C1 segment of cervical spinal cord (tissue), 14 donors: ENCODE measurements at regions not wholly inside any gene's neighbourhood (a gene's known extent, or its start where the extent isn't known, plus 50 kb on each side); places are given as distances from the start of the nearest gene placed in this dataset.

Experiments used
- DNase-seq, 14 donors: peaks; one replicate each; lab custom pipeline; 2025; lab: John Stamatoyannopoulos, UW

DNA sequence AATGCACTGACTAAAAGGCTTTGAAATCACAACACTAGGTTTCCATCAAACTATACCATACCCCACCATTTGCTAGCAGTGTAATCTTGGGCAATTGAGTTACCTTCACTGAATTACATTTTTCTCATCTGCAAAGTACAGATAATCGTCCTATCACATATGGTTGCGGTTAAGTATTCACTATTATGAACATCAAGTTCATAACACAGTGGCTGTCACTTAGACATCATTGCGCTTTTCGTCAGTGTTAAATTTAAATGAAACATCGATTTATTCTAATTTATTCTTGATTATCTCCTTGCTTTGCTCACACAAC lies 505.9 kb downstream of the CPS1 start:
- DNase-seq = no peak

DNA sequence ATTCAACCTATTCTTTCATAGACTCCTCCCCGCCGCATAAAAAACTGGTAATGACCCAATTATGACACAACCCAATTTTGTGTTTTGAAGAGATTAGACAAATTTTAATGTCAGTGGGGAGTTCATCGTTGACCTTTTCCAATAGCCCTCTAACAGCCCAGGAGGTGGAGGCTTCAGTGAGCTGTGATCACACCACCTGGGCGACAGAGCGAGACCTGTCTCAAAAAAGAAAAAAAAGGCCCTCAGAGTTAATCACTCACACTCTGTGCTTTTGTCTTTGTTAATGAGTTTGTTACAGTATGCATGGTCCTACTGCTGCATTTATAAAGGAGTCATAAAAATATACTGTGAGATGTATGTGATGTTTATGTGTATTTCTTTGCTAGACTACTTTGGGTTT lies 510.6 kb downstream of the CPS1 start:
- no peak for DNase-seq

DNA sequence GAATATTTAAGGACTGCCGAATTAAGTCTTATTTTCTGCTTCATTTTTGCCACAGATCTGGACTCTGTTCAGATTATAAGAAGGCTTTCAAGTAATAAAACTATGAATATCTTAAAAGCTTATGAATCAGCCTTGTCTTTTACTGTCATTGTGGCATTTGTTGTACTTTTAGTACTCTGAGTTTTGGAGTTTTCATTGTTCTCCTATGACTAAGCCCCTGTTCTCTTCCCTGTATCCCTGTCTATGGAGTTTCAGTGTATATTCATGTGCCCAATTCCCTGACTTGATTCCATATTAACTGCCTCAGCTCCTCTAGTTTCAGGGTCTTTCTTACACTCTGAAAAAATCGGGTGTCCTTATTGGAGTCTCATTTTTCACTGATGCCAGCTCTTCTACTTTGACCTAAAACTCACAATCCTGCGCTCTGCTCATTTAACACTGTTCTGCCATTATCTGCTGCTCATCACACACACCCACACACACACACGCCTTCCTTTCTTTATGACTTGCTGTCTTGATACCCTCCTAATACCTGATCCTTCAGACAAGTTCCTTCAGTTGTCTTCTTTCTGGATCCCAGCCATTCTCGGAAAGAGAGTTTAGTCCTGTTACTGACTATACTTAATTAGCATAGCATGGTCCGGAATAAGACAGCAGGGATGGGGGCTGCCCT lies 511.8 kb downstream of the CPS1 start:
- no peak for DNase-seq

DNA sequence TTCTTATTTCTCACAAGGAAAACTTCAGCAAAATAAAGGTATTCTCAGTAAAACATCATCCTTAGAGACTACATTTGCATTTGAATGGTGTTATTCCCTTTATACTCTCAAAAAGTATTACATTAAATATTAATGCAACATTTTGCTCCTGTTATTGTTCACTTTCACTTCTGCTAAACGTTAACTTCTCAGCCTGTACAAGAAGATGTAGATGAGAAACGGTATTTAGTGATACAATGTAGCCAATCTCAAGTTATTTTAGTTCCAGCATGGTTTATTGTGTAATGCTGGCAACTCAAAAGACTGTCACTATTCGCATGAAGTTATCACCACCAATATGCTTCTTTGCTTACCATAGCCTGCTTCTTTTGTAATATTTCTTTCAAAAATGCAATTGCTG lies 514.1 kb downstream of the CPS1 start:
- DNase-seq = no peak

DNA sequence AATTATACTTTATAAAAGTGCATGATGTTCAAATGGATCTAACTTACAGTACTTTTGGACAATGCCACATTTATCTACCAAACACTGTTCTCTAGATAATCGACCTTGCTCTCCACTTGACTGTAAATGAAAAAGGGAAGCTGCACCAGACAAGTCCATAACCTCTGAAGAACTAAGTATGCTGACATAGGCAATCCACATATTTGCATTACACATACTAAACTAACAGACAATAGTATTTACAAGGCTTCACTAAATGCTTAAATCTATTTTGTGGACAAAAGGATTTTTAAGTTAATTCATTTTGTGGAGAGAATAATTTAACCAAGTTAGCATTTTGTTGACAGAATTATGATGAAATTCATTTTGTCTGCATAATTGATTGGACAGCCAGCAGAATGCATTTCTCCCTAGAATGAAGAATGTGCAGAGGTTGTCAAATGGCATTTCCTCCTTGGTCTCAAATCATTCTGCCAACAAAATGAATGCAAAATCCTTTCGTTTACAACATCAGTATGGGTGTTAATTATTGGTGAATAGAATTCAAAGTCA lies 520.9 kb downstream of the CPS1 start:
- DNase-seq = no peak

DNA sequence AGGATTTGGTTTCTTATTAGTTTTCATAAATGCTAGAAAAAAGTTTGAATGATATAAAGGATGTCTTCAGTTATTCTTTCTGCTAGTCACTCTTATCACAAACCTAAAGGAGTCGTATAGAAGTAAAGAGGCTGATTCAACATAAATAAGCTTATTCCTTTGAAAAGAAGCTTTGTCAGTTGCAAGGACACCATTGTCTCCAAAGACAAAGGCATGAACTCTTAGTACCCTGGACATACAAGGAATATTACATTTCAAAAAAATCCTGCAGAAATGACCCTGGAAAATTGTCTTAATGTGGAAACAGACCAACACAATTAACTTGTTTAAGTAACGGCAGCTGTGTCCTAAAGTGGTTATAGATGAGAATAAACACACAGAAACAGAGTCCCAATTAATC lies 528.0 kb downstream of the CPS1 start:
- no peak for DNase-seq

DNA sequence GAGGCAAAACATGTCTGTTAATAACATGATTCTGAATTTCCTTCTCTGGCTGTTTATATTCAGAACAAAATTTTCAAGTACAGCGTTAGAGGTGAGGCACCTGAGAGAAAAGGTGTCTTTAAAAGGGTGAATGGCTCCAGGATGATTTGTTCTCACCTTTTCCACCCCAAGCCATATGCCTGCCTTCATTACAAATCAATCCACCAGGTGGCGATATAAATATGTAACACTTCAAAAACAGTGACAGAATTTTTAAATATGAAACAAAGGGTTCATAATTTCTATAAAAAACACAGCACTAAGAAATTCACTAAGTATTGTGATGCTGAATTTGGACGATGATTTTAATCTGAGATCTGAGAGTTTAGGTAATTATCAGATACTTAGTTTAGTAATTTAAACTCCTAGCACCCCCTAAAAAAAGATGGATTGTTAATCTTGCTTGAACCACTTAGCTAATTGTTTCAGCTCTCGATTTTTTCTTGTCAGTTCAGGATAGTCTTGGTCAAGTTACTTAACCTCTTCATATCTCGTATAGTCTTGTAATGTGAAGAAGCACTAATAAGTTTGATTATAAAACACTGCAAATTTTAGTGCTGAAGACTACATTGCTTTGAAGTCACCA lies 528.8 kb downstream of the CPS1 start:
- peak in 1 of 14 donors; percentile 31 for DNase-seq

DNA sequence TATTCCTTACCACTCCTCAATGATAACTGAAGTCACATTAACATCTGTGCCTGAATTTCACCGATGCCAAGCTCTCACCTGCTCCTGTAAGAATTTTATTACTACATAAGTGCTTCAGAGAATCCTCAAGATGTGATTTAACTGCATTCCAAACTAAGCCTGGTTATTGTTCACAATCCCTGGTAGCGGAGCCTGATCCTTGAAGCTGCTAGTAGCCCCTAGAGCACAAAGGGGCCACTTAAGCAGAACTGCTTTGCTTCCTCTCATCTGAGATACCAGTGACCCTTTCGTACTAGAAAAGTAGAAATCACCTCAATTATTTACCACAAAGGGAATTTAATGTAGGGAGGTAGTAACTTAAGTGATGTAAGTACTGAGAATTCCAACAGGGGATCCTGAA lies 529.6 kb downstream of the CPS1 start:
- peak in 1 of 14 donors; percentile 9 for DNase-seq

DNA sequence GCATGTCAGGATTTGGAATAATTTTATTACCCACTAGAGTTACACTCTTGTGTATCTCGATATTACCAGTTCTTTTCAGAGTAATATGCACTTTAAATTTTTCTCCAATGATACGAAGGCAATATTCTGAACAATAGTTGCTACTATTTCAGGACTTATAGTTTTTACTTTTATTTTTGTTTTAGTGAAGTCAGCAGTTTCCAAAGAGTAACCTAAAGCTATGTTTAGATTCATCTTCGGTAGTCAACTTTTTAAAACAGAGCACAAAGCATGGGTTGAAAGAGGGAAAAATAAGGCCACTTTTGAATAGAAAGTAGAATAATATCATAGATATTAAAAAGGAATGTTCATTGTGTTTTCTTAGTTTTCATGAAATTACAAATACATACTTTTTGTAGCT lies 532.7 kb downstream of the CPS1 start:
- DNase-seq = no peak

DNA sequence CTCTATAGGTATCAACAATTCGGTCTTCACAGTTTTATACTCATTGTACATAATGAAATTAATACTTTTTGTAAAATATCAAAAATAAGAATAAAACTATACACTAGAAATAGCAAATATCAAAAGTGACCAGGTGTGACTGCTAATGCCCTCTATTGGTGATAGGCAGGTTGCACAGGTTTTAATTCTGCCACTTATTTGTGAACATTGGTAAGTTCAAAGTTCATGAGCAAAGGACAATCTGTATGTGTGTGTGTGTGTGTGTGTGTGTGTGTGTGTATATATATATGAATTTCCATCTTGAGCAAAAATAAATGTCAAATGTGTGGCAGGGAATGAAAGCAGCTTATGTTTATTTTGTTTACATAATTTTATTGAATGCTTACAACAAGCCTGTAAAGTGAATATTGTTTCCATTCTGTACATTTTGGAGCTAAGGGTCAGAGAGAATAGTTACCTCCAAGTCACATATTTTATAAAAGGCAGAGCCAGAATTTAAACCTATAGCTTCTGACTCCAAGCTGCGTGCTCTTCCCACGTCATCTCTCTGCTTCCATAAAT lies 537.4 kb downstream of the CPS1 start:
- no peak for DNase-seq

DNA sequence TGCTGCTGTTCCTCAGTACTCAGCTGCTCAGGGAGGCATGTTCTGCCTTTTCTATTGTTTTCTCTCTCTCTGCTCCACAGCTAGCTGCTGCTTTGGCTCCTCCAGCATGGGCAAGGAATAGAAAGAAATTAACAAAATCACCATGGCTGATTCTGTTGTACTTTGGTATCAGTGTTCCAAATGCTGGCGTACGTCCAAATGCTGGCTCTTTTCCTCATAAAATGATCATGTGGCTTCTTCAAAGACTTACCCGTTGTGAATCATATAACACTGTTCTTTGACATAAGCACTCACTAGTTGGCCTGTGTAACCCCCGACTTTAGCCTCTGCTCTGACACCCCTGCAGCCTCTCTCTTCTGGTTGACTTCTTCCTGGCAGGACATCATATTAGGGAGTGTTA lies 547.6 kb downstream of the CPS1 start:
- DNase-seq = no peak

DNA sequence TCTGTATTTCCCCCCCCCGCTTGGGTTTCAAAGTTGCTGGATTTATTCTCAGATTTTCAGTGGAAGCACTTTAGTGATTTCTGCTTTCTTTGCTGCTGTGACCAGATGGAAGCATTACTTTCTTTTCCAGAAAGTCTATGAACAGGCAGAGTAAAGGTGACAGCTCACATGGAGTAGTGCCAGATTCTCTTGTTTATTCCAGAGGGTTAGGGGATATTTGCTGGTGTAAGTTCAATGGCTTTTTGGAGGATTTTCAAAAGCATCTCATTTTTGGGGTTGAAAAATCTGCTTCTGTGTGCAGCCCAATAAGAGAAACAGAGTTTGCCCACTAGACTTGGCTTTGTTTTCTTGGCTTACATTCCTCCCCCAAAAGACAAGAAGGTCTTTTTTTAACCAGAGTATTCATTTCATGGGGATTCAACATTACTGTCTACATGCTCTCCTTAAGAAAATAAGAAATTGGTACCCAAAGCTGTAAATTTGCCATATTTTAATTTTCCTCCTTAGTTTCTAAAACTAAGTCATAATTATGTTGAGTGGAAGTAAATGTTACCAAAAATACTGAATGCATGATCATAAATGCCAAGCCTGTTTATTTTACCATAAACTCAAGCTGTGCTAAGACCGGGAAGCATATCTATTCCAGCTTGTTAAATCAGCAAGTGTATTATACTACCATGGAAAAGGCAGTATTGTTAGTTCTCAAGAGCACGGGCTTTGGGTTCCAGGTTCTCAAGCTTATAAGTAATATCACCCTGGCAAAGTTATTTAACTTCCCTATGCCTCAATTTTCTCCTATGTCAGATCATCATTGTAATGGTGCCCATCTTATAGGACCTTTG lies 557.2 kb downstream of the CPS1 start:
- DNase-seq = peak in 1 of 14 donors; percentile 87

DNA sequence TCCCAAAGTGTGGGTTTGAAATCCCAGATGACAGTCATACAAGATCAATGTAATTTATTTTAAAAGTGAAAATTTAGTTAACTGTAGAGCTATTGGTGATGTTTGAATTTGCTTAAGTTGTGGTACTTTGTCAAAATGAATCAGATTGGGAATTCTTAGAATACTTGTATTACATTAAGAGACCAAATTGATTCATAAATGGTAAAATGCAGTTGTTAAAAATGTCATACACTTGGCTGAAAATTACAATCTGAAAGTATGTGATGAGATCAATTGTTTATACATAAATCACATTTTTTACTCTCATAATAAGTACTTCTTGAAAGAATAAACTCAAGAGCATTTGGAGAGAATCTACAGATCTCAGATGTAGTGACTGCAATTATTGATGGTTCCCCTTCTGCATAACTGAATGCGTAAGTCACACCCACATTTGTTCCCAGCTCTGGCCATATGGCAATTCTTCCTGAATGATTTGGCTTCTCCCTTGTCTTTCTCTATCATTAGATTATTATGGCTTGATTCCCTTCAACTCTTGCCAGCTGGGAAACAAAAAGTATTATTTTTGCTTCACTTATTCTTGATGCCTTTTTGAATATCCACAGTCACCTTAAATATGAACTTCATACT lies 558.5 kb downstream of the CPS1 start:
- peak in 1 of 14 donors; percentile 97 for DNase-seq

DNA sequence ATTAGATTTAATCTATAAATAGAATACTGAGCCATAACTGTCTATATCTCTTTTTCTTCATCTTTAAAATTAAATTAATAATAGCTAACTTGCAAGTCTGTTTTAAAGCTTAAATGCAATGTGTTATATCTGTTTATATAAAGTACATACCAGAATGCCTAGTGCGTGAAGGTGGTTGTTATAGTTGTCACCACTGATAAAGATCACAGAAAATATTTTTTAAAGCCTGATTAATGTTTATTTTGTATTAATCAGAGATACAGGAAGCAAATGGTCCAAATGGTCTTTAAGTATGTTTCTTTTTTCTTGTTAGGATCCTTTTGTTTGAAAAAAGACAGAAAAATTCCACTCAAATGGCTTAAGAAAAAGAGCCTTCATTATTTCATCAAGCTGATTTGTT lies 560.6 kb downstream of the CPS1 start:
- no peak for DNase-seq

DNA sequence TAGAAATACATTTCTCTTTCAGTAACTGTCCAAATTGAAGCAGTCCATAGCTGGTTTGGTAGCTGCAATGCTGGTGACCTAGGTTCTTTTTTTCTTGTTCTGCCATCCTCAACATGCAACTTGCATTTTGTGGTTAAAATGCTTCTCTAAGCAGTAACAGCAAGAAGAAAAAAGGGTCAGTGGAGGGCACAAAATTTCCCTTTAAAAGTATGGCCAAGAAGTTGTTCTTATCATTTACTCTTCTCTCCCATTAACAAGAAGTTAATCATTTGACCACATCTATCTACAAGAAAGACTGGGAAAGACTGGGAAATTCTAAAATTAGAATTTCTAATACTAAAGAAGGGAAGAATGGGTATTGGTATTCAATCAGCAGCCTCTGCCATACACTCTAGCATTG lies 569.9 kb downstream of the CPS1 start:
- no peak for DNase-seq

DNA sequence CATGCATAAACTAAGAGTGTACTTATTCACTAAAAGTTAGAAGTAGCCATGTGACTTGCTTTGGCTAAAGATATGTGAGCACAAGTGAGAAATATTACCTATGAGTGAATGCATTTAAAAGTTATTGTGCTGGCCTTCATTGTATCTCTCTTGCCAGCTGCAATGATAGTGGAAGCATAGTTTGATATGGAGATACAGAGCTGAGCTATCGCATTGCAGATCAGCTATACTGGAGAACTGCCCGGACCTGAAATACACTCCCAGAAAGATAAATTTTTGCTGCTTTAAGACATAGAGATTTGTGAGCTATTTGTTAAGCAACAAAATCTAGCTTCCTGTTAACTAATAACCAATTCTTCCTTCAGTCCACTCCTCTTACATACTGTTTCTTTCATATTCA lies 571.1 kb downstream of the CPS1 start:
- no peak for DNase-seq

DNA sequence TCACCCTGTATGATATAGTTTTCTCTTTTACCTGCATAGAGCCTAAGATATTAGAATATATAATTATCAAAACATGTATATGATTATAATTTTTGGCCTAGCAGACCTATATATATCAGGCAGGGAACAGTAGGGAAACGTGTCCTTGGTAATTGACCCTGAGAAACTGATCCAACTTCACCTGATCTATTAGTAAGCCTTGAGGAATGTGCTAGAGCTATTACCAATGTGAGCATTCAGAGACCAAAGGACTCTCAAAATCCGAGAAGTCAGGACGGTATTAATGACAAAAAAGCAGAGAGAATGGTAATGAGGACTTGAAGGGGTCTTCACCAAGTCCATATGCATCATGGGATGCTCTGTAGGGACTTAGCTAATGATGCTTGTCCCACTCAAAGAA lies 571.9 kb downstream of the CPS1 start:
- no peak for DNase-seq

DNA sequence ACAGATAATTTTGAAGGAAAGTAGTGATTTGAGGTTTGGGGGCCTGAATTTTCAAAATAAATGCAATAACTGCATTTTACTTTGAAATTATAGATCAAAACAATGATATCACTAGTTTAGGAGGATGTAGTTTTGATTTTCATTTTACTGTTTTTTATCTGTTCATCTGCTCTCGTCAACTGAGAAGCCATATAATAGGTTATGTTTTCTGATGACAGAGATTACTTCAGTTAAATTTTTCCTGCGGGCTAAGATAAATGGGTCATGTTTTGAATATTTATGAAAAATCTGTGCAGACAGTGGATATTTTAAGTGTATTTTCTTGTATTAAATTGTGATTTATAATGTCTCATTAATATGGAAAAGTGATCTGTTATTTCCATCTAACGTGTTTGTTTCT lies 573.4 kb downstream of the CPS1 start:
- DNase-seq = no peak

DNA sequence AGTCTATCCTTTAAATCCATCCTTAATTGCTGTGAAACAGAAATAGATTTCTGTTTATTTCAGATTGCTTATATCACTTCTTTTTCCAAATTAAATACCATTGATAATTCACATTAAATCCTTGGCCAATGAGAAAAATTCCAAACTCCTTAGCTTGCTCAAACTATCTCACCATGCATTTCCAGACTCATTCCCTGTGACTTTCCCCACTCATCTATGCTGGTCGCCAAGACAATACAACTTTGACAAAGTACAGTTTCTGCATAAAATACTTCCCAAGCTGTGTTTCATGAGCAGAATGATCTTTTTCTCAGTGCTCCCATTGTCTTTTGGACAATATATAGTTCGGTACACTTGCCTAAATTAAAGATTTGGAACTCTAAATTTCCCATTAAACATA lies 575.6 kb downstream of the CPS1 start:
- no peak for DNase-seq

DNA sequence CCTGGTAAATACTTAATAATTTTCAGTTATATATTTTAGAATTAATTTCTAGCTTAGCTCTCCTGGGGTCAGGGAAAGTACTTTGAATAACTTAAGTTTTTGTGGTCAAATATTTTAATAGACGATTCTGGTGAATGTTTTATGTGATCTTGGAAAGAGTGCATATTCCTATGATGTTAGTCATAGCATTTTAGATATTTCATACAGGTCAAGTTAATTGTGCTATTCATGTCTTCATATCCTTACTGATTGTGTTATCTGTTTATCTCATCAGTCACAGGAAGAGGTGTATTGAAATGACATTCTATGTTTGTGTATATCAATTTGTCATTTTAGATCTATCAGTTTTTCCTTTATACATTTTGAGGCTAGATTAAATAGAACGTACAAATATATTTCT lies 576.2 kb downstream of the CPS1 start:
- no peak for DNase-seq

DNA sequence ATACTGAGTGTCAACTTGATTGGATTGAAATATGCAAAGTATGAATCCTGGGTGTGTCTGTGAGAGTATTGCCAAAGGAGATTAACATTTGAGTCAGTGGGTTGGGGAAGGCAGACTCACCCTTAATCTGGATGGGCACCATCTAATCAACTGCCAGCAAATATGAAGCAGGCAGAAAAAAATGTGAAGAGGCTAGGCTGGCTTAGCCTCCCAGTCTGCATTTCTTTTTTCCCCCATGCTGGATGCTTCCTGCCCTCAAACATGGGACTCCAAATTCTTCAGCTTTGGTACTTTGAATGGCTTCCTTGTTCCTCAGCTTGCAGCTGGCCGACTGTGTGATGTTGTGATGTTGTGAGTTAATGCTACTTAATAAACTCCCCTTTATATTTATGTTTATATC lies 577.4 kb downstream of the CPS1 start:
- DNase-seq = no peak

DNA sequence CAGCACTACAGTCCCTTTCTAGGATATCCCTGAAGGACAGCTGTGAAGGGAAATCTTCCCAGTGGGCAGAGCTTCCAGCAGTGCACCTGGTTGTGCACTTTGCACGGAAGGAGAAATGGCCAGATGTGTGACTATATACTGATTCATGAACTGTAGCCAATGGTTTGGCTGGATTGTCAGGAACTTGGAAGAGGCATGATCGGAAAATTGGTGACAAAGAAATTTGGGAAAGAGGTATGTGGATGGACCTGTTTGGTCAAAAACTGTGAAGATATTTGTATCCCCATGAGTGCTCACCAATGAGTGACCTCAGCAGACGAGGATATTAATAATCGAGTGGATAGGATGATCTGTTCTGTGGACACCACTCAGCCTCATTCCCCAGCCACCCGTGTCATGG lies 582.2 kb downstream of the CPS1 start:
- no peak for DNase-seq
